GM20000 (cell line): ENCODE measurements at regions not wholly inside any gene's neighbourhood (a gene's known extent, or its start where the extent isn't known, plus 50 kb on each side); places are given as distances from the start of the nearest gene placed in this dataset.
"Not testable (repeated sequence)": the region's sequence is repeated elsewhere in the genome, so short reads cannot be mapped to it uniquely, and the experiment has no call there.

ENCODE experiments used
- DNase-seq: peaks from one replicate; pipeline ENCODE4 v3.0.0; 2012; ENCODE audit warnings: low spot score
- CTCF ChIP-seq: IDR thresholded peaks from 2 replicates; pipeline ENCODE4 v1.5.1; 2012; ENCODE audit warnings: mild to moderate bottlenecking, control low read depth; ENCODE audit errors: extremely low read depth, missing control alignments

- no peak for TF ChIP-seq CTCF
- no peak for DNase-seq
Observed at GRCh38 chr1:96901783-96902363, 180.3 kb downstream of the PTBP2 start.

GRCh38 chr1:96912248-96912647, 190.7 kb downstream of the PTBP2 start:
- no peak for DNase-seq

GRCh38 chr1:96915701-96916100, 194.1 kb downstream of the PTBP2 start:
- DNase-seq, result not testable (repeated sequence)

More at GRCh38 chr1:96912248-96912647, 190.7 kb downstream of the PTBP2 start:
- no peak for TF ChIP-seq CTCF

GRCh38 chr1:96918406-96918805, 196.8 kb downstream of the PTBP2 start:
- no peak for TF ChIP-seq CTCF
- no peak for DNase-seq

GRCh38 chr1:96922181-96922580, 200.6 kb downstream of the PTBP2 start:
- no peak for TF ChIP-seq CTCF

GRCh38 chr1:96923753-96924152, 202.2 kb downstream of the PTBP2 start:
- TF ChIP-seq CTCF, result no peak
- no peak for DNase-seq

More at GRCh38 chr1:96922181-96922580, 200.6 kb downstream of the PTBP2 start:
- DNase-seq, result no peak

GRCh38 chr1:96926176-96926575, 204.6 kb downstream of the PTBP2 start:
- TF ChIP-seq CTCF, result no peak
- DNase-seq, result no peak

- no peak for DNase-seq
- no peak for TF ChIP-seq CTCF
Observed at GRCh38 chr1:96927125-96927524, 205.5 kb downstream of the PTBP2 start.
